Mesendoderm (in vitro differentiated cells): ENCODE measurements at regions not wholly inside any gene's neighbourhood (a gene's known extent, or its start where the extent isn't known, plus 50 kb on each side); places are given as distances from the start of the nearest gene placed in this dataset.
"Not testable (repeated sequence)": the region's sequence is repeated elsewhere in the genome, so short reads cannot be mapped to it uniquely, and the experiment has no call there.

Experiments used
- DNase-seq: peaks from one replicate; pipeline ENCODE4 v3.0.0; 2013
- H2AK5ac ChIP-seq: 2 replicates; pipeline ENCODE4 v1.6.1; 2013; ENCODE audit warnings: low read length, inconsistent platforms
- H2BK120ac ChIP-seq: 2 replicates; pipeline ENCODE4 v1.6.1; 2013; ENCODE audit warnings: low read depth, mild to moderate bottlenecking, low read length, moderate library complexity, mixed read lengths
- H2BK15ac ChIP-seq: replicated peaks from 2 replicates; pipeline ENCODE4 v1.6.1; 2013; ENCODE audit warnings: low read depth, mild to moderate bottlenecking, moderate library complexity
- H2BK5ac ChIP-seq: 2 replicates; pipeline ENCODE4 v1.6.1; 2013; ENCODE audit warnings: low read length, inconsistent platforms
- H3K18ac ChIP-seq: 2 replicates; pipeline ENCODE4 v1.6.1; 2013; ENCODE audit warnings: mild to moderate bottlenecking, low read length, mixed read lengths
- H3K23ac ChIP-seq: one replicate; pipeline ENCODE4 v1.6.1; 2013; ENCODE audit warnings: low read length
- H3K27ac ChIP-seq: 2 replicates; pipeline ENCODE4 v1.5.1; 2013; ENCODE audit warnings: low read depth, mild to moderate bottlenecking, inconsistent platforms, low read length, moderate library complexity
- H3K27me3 ChIP-seq: 2 replicates; pipeline ENCODE4 v1.6.1; 2013; ENCODE audit warnings: low read length, control low read depth, mild to moderate bottlenecking, inconsistent platforms; ENCODE audit not compliant: insufficient read depth, poor library complexity
- H3K36me3 ChIP-seq: 2 replicates; pipeline ENCODE4 v1.6.1; 2013; ENCODE audit warnings: low read length, inconsistent platforms; ENCODE audit not compliant: control insufficient read depth, insufficient read depth
- H3K4ac ChIP-seq: one replicate; pipeline ENCODE4 v1.6.1; 2013; ENCODE audit warnings: low read depth, mild to moderate bottlenecking, low read length, moderate library complexity
- H3K4me1 ChIP-seq: 2 replicates; pipeline ENCODE4 v1.6.1; 2013; ENCODE audit warnings: low read depth, low read length, inconsistent platforms; ENCODE audit not compliant: control insufficient read depth
- H3K4me2 ChIP-seq: 2 replicates; pipeline ENCODE4 v1.6.1; 2013; ENCODE audit warnings: low read length
- H3K4me3 ChIP-seq: 2 replicates; pipeline ENCODE4 v1.5.1; 2013; ENCODE audit warnings: mild to moderate bottlenecking, low read length
- H3K56ac ChIP-seq: one replicate; pipeline ENCODE4 v1.6.1; 2013; ENCODE audit warnings: low read length
- H3K79me1 ChIP-seq: 2 replicates; pipeline ENCODE4 v1.6.1; 2013; ENCODE audit warnings: low read length, inconsistent platforms
- H3K79me2 ChIP-seq: 2 replicates; pipeline ENCODE4 v1.6.1; 2013; ENCODE audit warnings: mild to moderate bottlenecking, low read length; ENCODE audit not compliant: control insufficient read depth, insufficient read depth
- H3K9ac ChIP-seq: 2 replicates; pipeline ENCODE4 v1.6.1; 2013; ENCODE audit warnings: low read length, inconsistent platforms
- H4K5ac ChIP-seq: one replicate; pipeline ENCODE4 v1.6.1; 2013; ENCODE audit warnings: low read length
- H4K8ac ChIP-seq: one replicate; pipeline ENCODE4 v1.6.1; 2013; ENCODE audit warnings: low read depth, mild to moderate bottlenecking, control low read depth, low read length, moderate library complexity
- WGBS: extraction: QIAGEN DNeasy Blood & Tissue Kit; methylation state at CpG from one replicate; pipeline ENCODE4 v1.1.7; 2013; ENCODE audit warnings: low lambda C conversion rate, missing lambda C conversion rate; ENCODE audit not compliant: insufficient coverage; ENCODE audit errors: extremely low coverage; 5-methylcytosine and 5-hydroxymethylcytosine counted together

DNA sequence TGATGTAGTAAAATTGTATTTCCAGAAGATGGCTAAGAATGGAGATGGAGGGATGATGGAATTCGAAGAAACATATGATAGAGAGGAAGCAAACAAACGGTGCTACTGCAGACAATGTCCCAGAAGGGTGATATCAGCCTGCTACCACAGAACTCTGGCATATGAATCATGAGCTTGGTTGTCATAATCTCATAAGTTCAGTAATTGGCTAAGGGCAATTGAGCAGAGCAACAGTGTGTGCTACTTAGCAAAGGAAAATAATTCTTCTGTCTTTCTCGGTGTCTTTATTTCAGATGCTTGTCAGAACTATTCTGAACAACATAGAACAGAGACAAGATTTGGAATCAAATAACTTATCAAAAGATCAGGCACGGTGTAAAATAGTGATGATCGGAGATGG, 407.3 kb downstream of the GBE1 start:
- Histone ChIP-seq H2BK15ac (no peak overlapping the region), H3K56ac (no peak overlapping the region), H3K18ac (no peak overlapping the region), H3K27ac (no peak overlapping the region), H2BK120ac (no peak overlapping the region), H3K4ac (no peak overlapping the region), H4K8ac (no peak overlapping the region), H3K36me3 (no peaks in the 10 kb centered on the region), H3K79me1 (no peaks in the 10 kb centered on the region), H3K23ac (no peak overlapping the region), H3K4me3 (no peak overlapping the region), H3K4me1 (no peaks in the 10 kb centered on the region), H3K79me2 (no peaks in the 10 kb centered on the region), H4K5ac (no peak overlapping the region), H2BK5ac (no peak overlapping the region), H3K9ac (no peak overlapping the region), H3K27me3 (no peaks in the 10 kb centered on the region), H3K4me2 (no peak overlapping the region), H2AK5ac (no peak overlapping the region)
- no peak for DNase-seq
- no CpG with 5 or more reads among the region's 5 CpGs for WGBS

DNA sequence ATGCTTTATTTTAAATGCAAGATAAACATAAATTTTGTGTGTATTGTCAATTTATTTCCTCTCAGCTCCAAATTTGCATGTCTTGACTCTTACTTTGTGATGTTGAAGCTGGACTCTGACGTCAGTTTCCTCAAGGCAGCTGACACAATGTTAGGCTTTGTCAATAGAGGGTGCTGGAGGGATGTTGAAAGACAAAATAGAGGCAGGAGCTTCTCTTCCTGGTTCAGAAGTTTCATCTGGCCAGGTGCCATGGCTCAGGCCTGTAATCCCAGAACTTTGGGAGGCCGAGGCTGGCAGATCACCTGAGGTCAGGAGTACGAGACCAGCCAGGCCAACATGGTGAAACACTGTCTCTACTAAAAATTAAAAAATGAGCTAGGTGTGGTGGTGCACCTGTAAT, 408.6 kb downstream of the GBE1 start:
- no peaks in the 10 kb centered on the region for H3K79me2 ChIP-seq
- H2BK120ac ChIP-seq = no peak overlapping the region
- H3K56ac ChIP-seq = no peak overlapping the region
- H2AK5ac ChIP-seq = no peak overlapping the region
- WGBS = no CpG with 5 or more reads among the region's 3 CpGs
- no peaks in the 10 kb centered on the region for H3K27me3 ChIP-seq
- no peak overlapping the region for H3K18ac ChIP-seq
- H2BK15ac ChIP-seq = no peak overlapping the region
- no peak overlapping the region for H4K8ac ChIP-seq
- peak; percentile 70 for DNase-seq
- no peak overlapping the region for H4K5ac ChIP-seq
- H3K79me1 ChIP-seq = no peaks in the 10 kb centered on the region
- H3K4me1 ChIP-seq = no peaks in the 10 kb centered on the region
- H3K27ac ChIP-seq = no peak overlapping the region
- no peak overlapping the region for H3K4me2 ChIP-seq
- no peak overlapping the region for H3K23ac ChIP-seq
- no peak overlapping the region for H3K4ac ChIP-seq
- no peaks in the 10 kb centered on the region for H3K36me3 ChIP-seq
- H2BK5ac ChIP-seq = no peak overlapping the region
- H3K9ac ChIP-seq = no peak overlapping the region
- H3K4me3 ChIP-seq = no peak overlapping the region

DNA sequence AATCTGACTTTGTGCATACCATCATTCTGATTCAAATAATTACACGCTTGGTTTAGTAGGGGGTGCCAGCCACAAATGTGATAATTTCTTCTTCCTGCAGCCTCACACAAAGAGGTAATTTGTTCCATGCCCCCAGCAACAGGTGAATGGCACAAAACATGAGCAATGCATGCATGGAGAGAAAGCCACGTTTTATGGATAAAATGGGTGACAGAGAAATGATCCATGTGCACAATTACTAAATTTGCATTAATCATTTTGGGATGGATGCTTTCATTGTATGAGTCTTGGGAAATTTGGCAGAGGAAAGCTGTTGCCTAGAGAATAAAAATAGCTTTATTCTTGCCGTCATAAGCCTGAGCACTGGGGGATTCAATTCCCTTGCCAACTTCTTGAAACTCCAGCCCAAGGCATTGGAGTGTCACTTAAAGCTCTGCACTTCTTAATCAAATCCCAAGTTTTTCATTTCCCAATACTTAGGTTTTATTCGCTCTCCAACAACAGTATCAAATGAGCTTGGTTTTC, 411.6 kb downstream of the GBE1 start:
- H2BK5ac ChIP-seq = no peak overlapping the region
- H4K8ac ChIP-seq = no peak overlapping the region
- H3K4me3 ChIP-seq = no peak overlapping the region
- H3K18ac ChIP-seq = no peak overlapping the region
- H3K36me3 ChIP-seq = no peaks in the 10 kb centered on the region
- no peak overlapping the region for H3K23ac ChIP-seq
- no peaks in the 10 kb centered on the region for H3K79me1 ChIP-seq
- H3K4me2 ChIP-seq = no peak overlapping the region
- no peak overlapping the region for H2BK15ac ChIP-seq
- H3K27ac ChIP-seq = no peak overlapping the region
- H3K4ac ChIP-seq = no peak overlapping the region
- H3K27me3 ChIP-seq = no peaks in the 10 kb centered on the region
- H3K9ac ChIP-seq = no peak overlapping the region
- no peak overlapping the region for H2BK120ac ChIP-seq
- H3K56ac ChIP-seq = no peak overlapping the region
- H3K4me1 ChIP-seq = no peaks in the 10 kb centered on the region
- no peak overlapping the region for H4K5ac ChIP-seq
- no CpG with 5 or more reads among the region's 4 CpGs for WGBS
- DNase-seq = no peak
- H2AK5ac ChIP-seq = no peak overlapping the region
- H3K79me2 ChIP-seq = no peaks in the 10 kb centered on the region

GRCh38 chr3:81339040-81339845, 422.2 kb downstream of the GBE1 start:
- WGBS = no CpG with 5 or more reads among the region's 1 CpG
- no peaks in the 10 kb centered on the region for H3K79me2 ChIP-seq
- no peak overlapping the region for H3K9ac ChIP-seq
- H4K8ac ChIP-seq = no peak overlapping the region
- no peaks in the 10 kb centered on the region for H3K36me3 ChIP-seq
- peak; percentile 21 for DNase-seq
- H3K4me3 ChIP-seq = no peak overlapping the region
- no peak overlapping the region for H3K18ac ChIP-seq
- H3K27ac ChIP-seq = no peak overlapping the region
- H3K4ac ChIP-seq = no peak overlapping the region
- H3K4me2 ChIP-seq = no peak overlapping the region
- H2AK5ac ChIP-seq = no peak overlapping the region
- H3K79me1 ChIP-seq = no peaks in the 10 kb centered on the region
- H2BK5ac ChIP-seq = no peak overlapping the region
- H2BK120ac ChIP-seq = no peak overlapping the region
- H3K56ac ChIP-seq = no peak overlapping the region
- H3K4me1 ChIP-seq = no peaks in the 10 kb centered on the region
- H4K5ac ChIP-seq = no peak overlapping the region
- no peak overlapping the region for H2BK15ac ChIP-seq
- H3K27me3 ChIP-seq = no peaks in the 10 kb centered on the region
- H3K23ac ChIP-seq = no peak overlapping the region

- H2BK5ac ChIP-seq = no peak overlapping the region
- WGBS = no CpG with 5 or more reads among the region's 4 CpGs
- no peak for DNase-seq
- H3K56ac ChIP-seq = no peak overlapping the region
- H4K5ac ChIP-seq = no peak overlapping the region
- no peaks in the 10 kb centered on the region for H3K79me1 ChIP-seq
- H3K4me2 ChIP-seq = no peak overlapping the region
- H2BK120ac ChIP-seq = no peak overlapping the region
- H2BK15ac ChIP-seq = no peak overlapping the region
- no peaks in the 10 kb centered on the region for H3K27me3 ChIP-seq
- H2AK5ac ChIP-seq = no peak overlapping the region
- no peak overlapping the region for H3K23ac ChIP-seq
- H3K4me3 ChIP-seq = no peak overlapping the region
- no peaks in the 10 kb centered on the region for H3K79me2 ChIP-seq
- no peak overlapping the region for H3K4ac ChIP-seq
- no peak overlapping the region for H3K27ac ChIP-seq
- no peak overlapping the region for H3K18ac ChIP-seq
- no peak overlapping the region for H4K8ac ChIP-seq
- H3K36me3 ChIP-seq = no peaks in the 10 kb centered on the region
- no peak overlapping the region for H3K9ac ChIP-seq
- H3K4me1 ChIP-seq = no peaks in the 10 kb centered on the region
These were observed 425.0 kb downstream of the GBE1 start for GRCh38 chr3:81336470-81336869.

GRCh38 chr3:81329835-81330234, 431.6 kb downstream of the GBE1 start:
- H3K9ac ChIP-seq, H3K79me1 ChIP-seq, H3K4ac ChIP-seq, H4K5ac ChIP-seq, H3K4me1 ChIP-seq, H3K79me2 ChIP-seq, H3K4me3 ChIP-seq, H3K18ac ChIP-seq, DNase-seq, H3K4me2 ChIP-seq, H2BK5ac ChIP-seq, H2AK5ac ChIP-seq, H2BK120ac ChIP-seq, H3K27me3 ChIP-seq, H3K23ac ChIP-seq, H3K56ac ChIP-seq, H3K27ac ChIP-seq, H3K36me3 ChIP-seq, H4K8ac ChIP-seq, H2BK15ac ChIP-seq: not testable (repeated sequence)
- WGBS = no CpG with 5 or more reads among the region's 7 CpGs
